ENCODE measurements at regions not wholly inside any gene's neighbourhood (a gene's known extent, or its start where the extent isn't known, plus 50 kb on each side); places are given as distances from the start of the nearest gene placed in this dataset.

- TF ChIP-seq CTCF (IDR thresholded peaks at IDR 0.05) (no peak), POLR2A (IDR thresholded peaks at IDR 0.05) (no peak), POLR2AphosphoS5 (IDR thresholded peaks at IDR 0.05) (no peak)
Measured at GRCh38 chr5:98604301-98604700, 169.2 kb upstream of the RGMB start.
